ENCODE measurements at regions not wholly inside any gene's neighbourhood (a gene's known extent, or its start where the extent isn't known, plus 50 kb on each side); places are given as distances from the start of the nearest gene placed in this dataset.

DNA sequence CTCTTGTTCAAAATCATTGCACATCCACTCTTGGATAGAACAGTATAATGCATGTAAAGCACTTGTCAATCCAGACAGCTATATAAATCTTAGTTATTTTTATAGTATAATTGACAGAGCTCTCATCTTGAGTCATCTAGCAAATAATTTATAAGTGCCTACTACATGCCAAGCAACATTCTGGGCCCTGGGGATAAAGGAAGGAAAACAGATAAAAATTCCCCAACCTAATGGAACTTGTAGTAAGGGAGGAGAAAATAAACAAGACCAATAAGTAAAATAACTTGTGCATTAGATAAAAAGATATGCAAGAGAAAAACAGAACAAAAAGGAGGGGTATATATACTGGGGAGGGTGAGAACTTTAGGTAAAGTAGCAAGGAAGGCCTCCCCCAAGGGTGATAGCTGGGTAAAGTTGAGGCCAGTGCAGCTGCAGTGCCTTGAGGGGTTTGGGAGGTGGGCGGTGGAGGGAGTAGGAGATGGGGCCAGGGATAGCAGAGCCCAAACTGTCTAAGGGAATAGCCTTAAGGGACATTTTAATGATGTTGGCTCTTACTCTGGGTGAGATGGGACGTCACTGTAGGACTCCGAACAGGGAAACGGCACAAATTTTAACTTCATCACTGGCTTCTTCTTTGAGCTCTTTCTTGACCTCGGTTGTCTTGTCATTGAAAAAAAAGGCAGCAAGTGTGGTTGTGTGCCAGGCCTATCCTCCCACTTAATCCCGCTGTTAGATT, 79.3 kb upstream of the SEC61G start:
- Histone ChIP-seq H3K27ac (no peak overlapping the region), H3K4me1 (peaks cover 8% of the 10 kb centered on the region), H3K36me3 (no peaks in the 10 kb centered on the region), H3K9me3 (no peaks in the 10 kb centered on the region), H3K27me3 (ENCODE audit: low read depth) (no peaks in the 10 kb centered on the region), H3K4me3 (no peak overlapping the region)
- intact Hi-C loops (cut with DNase I): no loop called here
- DNase-seq: no peak
- ATAC-seq: no peak
- TF ChIP-seq, protein P1, sequence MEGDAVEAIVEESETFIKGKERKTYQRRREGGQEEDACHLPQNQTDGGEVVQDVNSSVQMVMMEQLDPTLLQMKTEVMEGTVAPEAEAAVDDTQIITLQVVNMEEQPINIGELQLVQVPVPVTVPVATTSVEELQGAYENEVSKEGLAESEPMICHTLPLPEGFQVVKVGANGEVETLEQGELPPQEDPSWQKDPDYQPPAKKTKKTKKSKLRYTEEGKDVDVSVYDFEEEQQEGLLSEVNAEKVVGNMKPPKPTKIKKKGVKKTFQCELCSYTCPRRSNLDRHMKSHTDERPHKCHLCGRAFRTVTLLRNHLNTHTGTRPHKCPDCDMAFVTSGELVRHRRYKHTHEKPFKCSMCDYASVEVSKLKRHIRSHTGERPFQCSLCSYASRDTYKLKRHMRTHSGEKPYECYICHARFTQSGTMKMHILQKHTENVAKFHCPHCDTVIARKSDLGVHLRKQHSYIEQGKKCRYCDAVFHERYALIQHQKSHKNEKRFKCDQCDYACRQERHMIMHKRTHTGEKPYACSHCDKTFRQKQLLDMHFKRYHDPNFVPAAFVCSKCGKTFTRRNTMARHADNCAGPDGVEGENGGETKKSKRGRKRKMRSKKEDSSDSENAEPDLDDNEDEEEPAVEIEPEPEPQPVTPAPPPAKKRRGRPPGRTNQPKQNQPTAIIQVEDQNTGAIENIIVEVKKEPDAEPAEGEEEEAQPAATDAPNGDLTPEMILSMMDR (IDR thresholded peaks at IDR 0.05): no peak

DNA sequence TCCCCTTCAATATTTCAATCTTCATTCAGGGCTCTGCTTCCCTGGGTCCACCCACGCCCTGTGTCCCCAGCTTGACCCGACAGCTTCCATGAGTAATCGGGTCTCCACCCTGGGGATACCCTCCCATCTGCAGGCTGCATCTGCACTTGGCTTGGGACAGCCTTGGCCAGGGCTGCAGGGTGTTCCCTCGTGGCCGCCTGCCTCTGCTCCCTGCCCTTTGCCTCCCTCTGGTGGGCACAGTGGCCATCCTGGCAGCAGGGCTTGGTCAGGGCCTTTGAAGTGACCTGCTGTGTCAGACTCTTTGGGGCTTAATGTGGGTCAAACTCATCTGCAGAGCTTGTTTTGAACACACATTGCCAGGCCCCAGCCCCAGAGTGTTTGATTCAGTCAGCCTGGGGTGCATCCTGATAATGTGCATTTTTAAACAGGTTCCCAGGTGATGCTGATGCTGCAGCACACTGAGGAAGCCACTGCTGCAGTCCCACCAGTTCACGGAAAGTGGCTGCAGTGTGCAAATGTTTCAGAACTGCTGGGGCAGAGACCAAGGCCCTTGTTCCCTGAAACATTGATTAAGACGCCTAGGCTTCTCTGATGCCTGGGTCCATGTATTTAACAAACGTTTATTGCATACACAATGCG, 80.7 kb upstream of the SEC61G start:
- Histone ChIP-seq H3K4me3 (no peak overlapping the region), H3K27me3 (ENCODE audit: low read depth) (no peaks in the 10 kb centered on the region), H3K4me1 (peaks cover 8% of the 10 kb centered on the region), H3K27ac (no peak overlapping the region), H3K9me3 (no peaks in the 10 kb centered on the region), H3K36me3 (no peaks in the 10 kb centered on the region)
- TF ChIP-seq, protein P1 (IDR thresholded peaks at IDR 0.05): peak; percentile 84
- intact Hi-C loops (cut with DNase I): no loop called here
- ATAC-seq (peak; percentile 95 to 96), DNase-seq (peak; percentile 77)

DNA sequence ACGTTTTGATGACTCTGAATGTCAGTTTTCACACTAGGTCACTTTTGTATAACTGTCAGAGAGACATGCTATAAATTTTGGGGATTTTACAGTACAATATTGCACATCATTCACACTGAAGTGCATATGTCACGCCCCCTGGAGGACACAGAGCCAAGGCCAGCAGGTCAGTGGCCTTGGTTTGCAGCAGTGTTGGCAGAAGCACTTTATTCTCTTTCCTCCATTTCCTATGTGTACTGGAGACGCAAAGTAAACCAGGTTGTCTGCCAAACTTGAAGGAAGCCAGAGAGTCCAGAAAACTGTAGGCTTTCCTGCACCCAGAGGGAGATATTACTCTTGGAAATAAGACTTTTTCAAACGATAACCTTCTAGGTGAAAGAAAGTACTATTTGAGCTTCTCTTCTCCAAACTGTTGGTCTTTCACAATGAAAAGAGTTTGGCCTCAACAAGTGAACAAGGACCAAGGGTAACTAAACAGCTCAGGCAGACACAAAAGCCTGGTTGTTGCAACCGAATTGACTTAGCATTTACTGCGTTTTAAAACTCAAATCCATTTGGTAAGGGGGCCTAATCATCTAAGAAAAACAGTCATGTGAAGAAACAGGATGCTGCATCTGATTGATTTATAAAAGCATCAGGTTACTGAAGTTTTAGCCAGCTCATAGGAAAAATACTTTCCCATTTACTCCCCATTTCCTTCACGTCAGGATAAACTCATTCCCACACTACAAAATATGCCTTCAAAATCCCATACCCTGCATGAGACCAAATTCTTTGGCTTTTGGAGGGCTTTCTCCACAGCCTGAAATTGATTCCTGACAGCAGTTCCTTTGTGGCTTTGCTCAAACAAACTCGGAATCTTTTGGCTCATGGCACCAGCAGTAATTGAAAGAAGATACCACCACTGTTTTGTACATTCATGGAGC, 83.0 kb upstream of the SEC61G start:
- no peak overlapping the region for H3K27ac ChIP-seq
- no peaks in the 10 kb centered on the region for H3K9me3 ChIP-seq
- H3K27me3 ChIP-seq (ENCODE audit: low read depth): no peaks in the 10 kb centered on the region
- no peaks in the 10 kb centered on the region for H3K36me3 ChIP-seq
- intact Hi-C loops (cut with DNase I): no loop called here
- no peak overlapping the region for H3K4me3 ChIP-seq
- TF ChIP-seq, protein P1 (IDR thresholded peaks at IDR 0.05): peak; percentile 58
- peak; percentile 41 to 46 for ATAC-seq
- peaks cover 8% of the 10 kb centered on the region for H3K4me1 ChIP-seq
- peak; percentile 54 for DNase-seq

DNA sequence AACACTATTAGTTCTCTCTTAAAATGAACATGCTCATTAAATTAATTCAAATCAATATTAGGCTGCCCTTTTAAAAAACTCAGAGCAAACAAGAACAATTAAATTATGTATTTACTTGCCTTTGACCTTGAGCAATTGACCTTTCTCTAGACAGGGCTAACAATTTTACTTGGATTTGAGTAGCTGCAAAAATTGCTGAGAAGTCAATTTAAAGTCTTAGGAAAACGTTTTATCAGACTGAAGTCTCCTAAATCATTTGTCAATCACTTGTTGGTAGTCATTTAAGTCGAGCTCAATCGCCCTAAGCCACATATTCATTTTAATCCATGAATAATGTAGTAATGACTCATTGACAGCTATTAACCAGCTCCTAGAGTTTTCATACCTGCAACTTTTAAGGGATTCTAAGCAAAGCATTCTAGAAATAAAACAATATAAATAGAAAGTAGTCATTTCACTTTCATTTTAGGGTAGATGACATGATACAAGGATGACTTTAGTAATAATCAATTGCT, 84.9 kb upstream of the SEC61G start:
- no peak overlapping the region for H3K27ac ChIP-seq
- no peak overlapping the region for H3K4me3 ChIP-seq
- no peaks in the 10 kb centered on the region for H3K27me3 ChIP-seq (ENCODE audit: low read depth)
- no peak for DNase-seq
- TF ChIP-seq, protein P1 (IDR thresholded peaks at IDR 0.05): no peak
- H3K4me1 ChIP-seq: peaks cover 8% of the 10 kb centered on the region
- ATAC-seq: no peak
- intact Hi-C loops (cut with DNase I): no loop called here
- no peaks in the 10 kb centered on the region for H3K9me3 ChIP-seq
- no peaks in the 10 kb centered on the region for H3K36me3 ChIP-seq

DNA sequence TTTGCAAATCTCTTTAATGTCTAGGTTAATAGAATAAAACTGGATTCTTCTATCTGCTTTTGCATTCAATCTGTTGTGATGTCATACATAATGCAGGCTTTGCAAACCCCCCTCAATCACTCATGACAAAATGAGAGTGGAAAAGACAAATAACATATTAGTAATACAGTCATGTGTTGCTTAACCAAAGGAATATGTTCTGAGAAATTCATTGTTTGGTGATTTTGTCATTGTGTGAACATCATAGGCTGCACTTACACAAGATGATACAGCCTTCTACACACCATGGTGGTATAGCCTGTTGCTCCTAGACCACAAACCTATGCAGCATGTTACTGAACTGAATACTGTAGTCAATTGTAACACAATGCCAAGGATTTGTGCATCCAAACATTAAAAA, 87.3 kb upstream of the SEC61G start:
- no peak for DNase-seq
- Histone ChIP-seq H3K4me1 (no peaks in the 10 kb centered on the region), H3K27ac (no peak overlapping the region), H3K9me3 (no peaks in the 10 kb centered on the region), H3K4me3 (no peak overlapping the region), H3K36me3 (no peaks in the 10 kb centered on the region), H3K27me3 (ENCODE audit: low read depth) (no peaks in the 10 kb centered on the region)
- TF ChIP-seq, protein P1 (IDR thresholded peaks at IDR 0.05): no peak
- no peak for ATAC-seq
- intact Hi-C loops (cut with DNase I): no loop called here

Measured in lower lobe of right lung (tissue), 2 donors.